Stimulated activated CD8-positive, alpha-beta memory T cell treated with anti-CD3 and anti-CD28 coated beads, Interleukin-7, amount 100 ng/mL, for 4 hours (primary cell): ENCODE measurements at regions not wholly inside any gene's neighbourhood (a gene's known extent, or its start where the extent isn't known, plus 50 kb on each side); places are given as distances from the start of the nearest gene placed in this dataset.

Source experiments
- DNase-seq, 2 donors: peaks; one replicate each; pipeline ENCODE4 v3.0.0-alpha.2; 2020; ENCODE audit warnings: low read depth in 2 of 2

- no peak for DNase-seq
Observed at GRCh38 chr13:105450784-105451183, 1084.7 kb downstream of the EFNB2 start.

- DNase-seq: no peak
Observed at GRCh38 chr13:105448811-105449210, 1086.7 kb downstream of the EFNB2 start.

- DNase-seq: no peak
Observed at GRCh38 chr13:105446197-105446596, 1089.3 kb downstream of the EFNB2 start.

- DNase-seq: no peak
Observed at GRCh38 chr13:105445796-105446195, 1089.7 kb downstream of the EFNB2 start.

GRCh38 chr13:105442949-105443699 is 1092.3 kb downstream of the EFNB2 start:
- no peak for DNase-seq

GRCh38 chr13:105442040-105442439 is 1093.4 kb downstream of the EFNB2 start:
- DNase-seq: no peak

- no peak for DNase-seq
Observed at GRCh38 chr13:105441051-105441750, 1094.3 kb downstream of the EFNB2 start.

GRCh38 chr13:105436943-105437342 is 1098.5 kb downstream of the EFNB2 start:
- DNase-seq: no peak

- DNase-seq: no peak
Observed at GRCh38 chr13:105432438-105432837, 1103.0 kb downstream of the EFNB2 start.

- no peak for DNase-seq
Observed at GRCh38 chr13:105428811-105429210, 1106.7 kb downstream of the EFNB2 start.

- DNase-seq: no peak
Observed at GRCh38 chr13:105426441-105426840, 1109.0 kb downstream of the EFNB2 start.

GRCh38 chr13:105414639-105415038 is 1120.8 kb downstream of the EFNB2 start:
- no peak for DNase-seq

- no peak for DNase-seq
Observed at GRCh38 chr13:105412171-105412570, 1123.3 kb downstream of the EFNB2 start.

GRCh38 chr13:105410602-105411001 is 1124.9 kb downstream of the EFNB2 start:
- no peak for DNase-seq

- no peak for DNase-seq
Observed at GRCh38 chr13:105406551-105406950, 1128.9 kb downstream of the EFNB2 start.

GRCh38 chr13:105403086-105403485 is 1132.4 kb downstream of the EFNB2 start:
- DNase-seq: no peak

- DNase-seq: no peak
Observed at GRCh38 chr13:105395041-105395440, 1140.4 kb downstream of the EFNB2 start.

- no peak for DNase-seq
Observed at GRCh38 chr13:105389373-105389772, 1146.1 kb downstream of the EFNB2 start.

- no peak for DNase-seq
Observed at GRCh38 chr13:105377452-105377851, 1158.0 kb downstream of the EFNB2 start.

GRCh38 chr13:105370011-105370650 is 1165.3 kb downstream of the EFNB2 start:
- DNase-seq: no peak

GRCh38 chr13:105368781-105369180 is 1166.7 kb downstream of the EFNB2 start:
- no peak for DNase-seq

GRCh38 chr13:105365831-105366230 is 1169.6 kb downstream of the EFNB2 start:
- DNase-seq: no peak

- DNase-seq: no peak
Observed at GRCh38 chr13:105365021-105365550, 1170.4 kb downstream of the EFNB2 start.
